Activated gamma-delta T cell treated with Interleukin-2 at 50 U/mL for 16 hours (primary cell): ENCODE measurements at regions not wholly inside any gene's neighbourhood (a gene's known extent, or its start where the extent isn't known, plus 50 kb on each side); places are given as distances from the start of the nearest gene placed in this dataset.

Source experiments
- DNase-seq: peaks from one replicate; pipeline ENCODE4 v3.0.0-alpha.2; 2020

- DNase-seq, result no peak
Measured at GRCh38 chr1:115412286-115412685, 74.2 kb upstream of the NGF start.

- DNase-seq, result no peak
Measured at GRCh38 chr1:115411371-115412063, 73.5 kb upstream of the NGF start.

GRCh38 chr1:115409094-115410015 is 71.3 kb upstream of the NGF start:
- DNase-seq, result no peak

- DNase-seq, result no peak
Measured at GRCh38 chr1:115408533-115408932, 70.5 kb upstream of the NGF start.

GRCh38 chr1:115404911-115405310 is 66.9 kb upstream of the NGF start:
- DNase-seq, result no peak

GRCh38 chr1:115402753-115403184 is 64.7 kb upstream of the NGF start:
- DNase-seq, result no peak

- no peak for DNase-seq
Measured at GRCh38 chr1:115401676-115402075, 63.6 kb upstream of the NGF start.

GRCh38 chr1:115400891-115401290 is 62.8 kb upstream of the NGF start:
- DNase-seq, result no peak

GRCh38 chr1:115400426-115400825 is 62.4 kb upstream of the NGF start:
- DNase-seq, result no peak

- DNase-seq, result no peak
Measured at GRCh38 chr1:115398745-115399144, 60.7 kb upstream of the NGF start.
